GM12874 (cell line): ENCODE measurements at regions not wholly inside any gene's neighbourhood (a gene's known extent, or its start where the extent isn't known, plus 50 kb on each side); places are given as distances from the start of the nearest gene placed in this dataset.
A peak's percentile ranks its signal among the peaks of the same experiment; 100 is the strongest.

Source experiments
- TF ChIP-seq, protein P1 (sequence below): IDR thresholded peaks from 2 replicates; pipeline ENCODE4 v1.5.1; 2011; ENCODE audit warnings: low read depth, mild to moderate bottlenecking, control low read depth, low read length, moderate library complexity; ENCODE audit not compliant: insufficient read depth

DNA sequence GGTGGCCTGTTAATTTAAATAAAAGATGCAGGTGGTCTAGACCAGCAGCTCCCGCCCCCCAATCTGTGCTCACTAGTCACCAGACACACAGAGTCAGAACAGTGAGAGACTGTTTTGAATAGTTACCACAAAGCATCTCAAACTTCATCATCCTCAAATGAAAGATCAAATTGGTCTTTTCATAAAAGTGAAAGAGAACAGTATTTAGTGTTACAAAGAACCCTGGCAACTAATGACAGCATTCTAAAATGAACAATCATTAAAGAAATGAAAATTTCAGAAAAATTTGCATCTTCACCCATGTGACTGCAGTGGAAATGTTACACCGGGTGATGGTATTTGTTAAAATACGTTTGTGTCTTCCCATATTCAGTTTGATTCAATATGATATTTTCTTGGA is 65.5 kb upstream of the PMAIP1 start:
- TF ChIP-seq, protein P1, sequence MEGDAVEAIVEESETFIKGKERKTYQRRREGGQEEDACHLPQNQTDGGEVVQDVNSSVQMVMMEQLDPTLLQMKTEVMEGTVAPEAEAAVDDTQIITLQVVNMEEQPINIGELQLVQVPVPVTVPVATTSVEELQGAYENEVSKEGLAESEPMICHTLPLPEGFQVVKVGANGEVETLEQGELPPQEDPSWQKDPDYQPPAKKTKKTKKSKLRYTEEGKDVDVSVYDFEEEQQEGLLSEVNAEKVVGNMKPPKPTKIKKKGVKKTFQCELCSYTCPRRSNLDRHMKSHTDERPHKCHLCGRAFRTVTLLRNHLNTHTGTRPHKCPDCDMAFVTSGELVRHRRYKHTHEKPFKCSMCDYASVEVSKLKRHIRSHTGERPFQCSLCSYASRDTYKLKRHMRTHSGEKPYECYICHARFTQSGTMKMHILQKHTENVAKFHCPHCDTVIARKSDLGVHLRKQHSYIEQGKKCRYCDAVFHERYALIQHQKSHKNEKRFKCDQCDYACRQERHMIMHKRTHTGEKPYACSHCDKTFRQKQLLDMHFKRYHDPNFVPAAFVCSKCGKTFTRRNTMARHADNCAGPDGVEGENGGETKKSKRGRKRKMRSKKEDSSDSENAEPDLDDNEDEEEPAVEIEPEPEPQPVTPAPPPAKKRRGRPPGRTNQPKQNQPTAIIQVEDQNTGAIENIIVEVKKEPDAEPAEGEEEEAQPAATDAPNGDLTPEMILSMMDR, result no peak

DNA sequence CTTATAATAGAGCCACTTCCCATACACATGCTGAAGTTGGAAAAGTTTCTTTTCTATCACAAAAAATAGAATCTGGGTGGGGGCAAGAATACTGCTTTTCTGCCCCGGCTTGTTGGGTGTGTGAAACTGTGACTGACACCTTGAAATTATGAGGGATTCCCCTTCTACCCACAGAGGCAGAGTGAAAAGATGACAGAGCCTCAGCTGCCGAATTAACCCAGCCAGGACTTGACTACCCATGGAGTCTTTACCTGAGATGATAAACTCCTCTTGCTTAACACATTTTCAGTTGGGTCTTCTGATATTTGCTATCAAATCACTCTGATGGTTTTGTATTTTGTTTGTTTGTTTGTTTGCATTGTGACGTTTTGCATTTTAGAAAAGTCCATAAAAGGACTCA is 66.0 kb upstream of the PMAIP1 start:
- TF ChIP-seq, protein P1, result no peak

DNA sequence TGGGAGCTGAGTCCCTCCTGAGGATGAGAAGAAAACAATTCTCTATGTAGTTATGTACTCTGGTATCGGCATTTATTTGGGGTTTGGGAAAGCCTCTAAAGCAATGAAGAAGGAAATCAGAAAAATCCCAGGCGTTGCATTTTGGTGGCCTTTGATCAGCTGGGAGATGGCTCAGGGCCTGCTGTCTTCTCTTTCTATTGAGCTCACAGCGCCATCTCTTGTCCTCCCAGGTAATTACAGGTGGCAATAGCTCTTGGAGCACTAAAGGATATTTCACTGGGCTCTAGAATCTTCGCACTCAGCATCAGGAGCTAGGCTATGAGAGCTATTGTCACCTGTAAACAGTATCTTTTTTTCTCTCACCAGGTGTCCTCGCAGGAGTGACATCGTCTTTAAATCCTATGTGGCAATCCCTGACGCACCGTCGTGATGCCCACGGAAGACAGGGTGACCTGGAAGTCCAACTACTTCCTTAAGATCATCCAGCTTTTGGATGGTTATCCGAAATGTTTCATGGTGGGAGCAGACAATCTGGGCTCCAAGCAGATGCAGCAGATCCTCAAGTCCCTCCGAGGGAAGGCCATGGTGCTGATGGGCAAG is 76.1 kb upstream of the PMAIP1 start:
- TF ChIP-seq, protein P1, result peak; percentile 72

DNA sequence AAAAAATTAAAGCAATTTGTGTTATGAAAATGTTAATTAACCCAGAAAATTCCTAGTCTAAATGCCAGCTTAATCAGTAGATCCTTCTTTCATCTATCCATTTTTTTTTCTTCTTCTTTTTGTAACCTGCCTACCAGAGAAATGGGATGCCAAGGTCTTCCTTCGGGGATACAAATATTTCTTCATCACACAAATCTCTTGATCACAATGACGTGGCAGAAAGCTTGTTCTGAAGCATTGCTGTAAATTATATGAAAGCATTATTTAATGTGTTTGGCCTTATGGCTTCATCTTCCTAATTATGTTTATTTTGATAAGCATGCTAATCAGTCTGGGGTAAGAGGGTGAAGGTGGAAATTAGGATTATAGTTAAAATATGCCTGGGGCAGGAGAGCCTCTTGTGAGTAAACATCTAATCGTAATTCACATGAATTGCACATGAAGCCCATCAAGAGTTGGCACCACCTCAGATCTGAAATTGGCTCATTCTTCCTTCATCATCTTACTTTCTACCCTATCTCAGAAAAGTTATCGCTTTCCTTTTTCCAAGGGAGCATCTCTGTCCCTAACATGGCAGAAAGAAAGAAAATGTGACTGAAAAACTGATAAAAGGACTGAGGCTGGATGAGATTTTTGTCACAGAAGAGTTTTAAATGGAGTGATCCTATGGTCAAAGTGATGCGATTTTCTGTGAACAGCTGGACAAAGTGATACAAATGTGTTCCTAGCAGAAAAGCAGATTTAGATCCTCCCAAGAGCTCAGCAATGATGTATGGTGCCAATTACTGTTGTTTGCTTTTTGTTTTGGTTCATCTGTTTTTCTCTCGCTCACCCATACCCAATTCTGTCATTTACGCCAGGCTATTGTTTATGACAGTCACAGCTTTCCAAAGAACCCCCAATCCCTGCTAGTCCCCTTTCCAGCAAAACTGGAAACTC is 76.9 kb upstream of the PMAIP1 start:
- TF ChIP-seq, protein P1, result no peak

DNA sequence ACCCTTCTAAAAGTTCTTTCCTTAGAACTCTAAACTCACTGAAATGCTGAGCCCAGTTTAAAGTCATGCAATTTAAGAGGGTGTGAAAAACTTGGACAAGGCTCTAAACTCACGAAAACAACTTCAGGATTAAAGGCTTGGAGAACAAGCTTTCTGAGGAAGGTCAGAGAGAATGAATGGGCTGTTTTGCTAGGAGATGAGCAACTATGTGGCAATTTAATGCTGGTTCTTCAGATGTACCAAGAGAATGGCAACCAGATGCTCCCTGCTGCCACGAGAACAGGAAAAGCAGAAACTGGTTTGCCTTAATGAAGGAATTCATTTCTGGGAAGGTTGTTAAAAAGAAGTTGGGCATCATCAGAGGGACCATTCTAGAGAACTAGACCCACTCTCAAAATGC is 77.8 kb upstream of the PMAIP1 start:
- TF ChIP-seq, protein P1, result no peak

DNA sequence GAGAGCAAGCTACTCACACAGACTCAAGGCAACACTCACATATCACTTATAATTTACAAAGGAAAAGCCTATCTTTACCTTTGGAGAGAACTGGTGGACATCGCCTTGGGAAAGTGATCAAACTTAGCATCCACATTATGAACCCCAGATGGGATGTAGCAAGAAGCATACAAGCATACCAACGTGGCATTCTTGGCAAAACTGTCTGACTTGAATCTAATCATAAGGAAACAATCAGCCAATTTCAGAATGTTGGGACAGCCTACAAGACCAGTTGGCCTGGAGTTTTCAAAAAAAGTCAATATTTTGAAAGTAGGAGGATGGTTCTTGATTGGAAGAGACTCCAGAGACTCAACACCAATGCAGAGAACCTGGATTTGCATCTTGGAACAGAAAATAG is 79.1 kb upstream of the PMAIP1 start:
- TF ChIP-seq, protein P1, result no peak

DNA sequence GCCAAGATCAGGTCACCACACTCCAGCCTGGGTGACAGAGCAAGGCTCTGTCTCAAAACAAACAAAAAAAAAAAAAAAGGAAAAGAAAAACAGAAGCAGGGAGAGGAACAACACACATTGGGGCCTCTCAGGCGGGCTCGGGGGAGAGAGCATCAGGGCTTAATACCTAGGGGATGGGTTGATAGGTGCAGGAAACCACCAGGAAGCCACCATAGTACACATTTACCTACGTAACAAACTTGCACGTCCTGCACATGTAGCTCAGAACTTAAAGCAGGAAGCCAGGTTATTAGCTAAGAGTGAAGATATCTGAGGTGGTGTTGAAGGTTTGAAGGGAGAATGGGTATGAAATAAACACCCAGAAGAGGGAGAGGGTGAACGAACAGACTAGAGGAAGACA is 81.0 kb upstream of the PMAIP1 start:
- TF ChIP-seq, protein P1, result no peak
